Right lobe of liver (tissue), 4 donors: ENCODE measurements at regions not wholly inside any gene's neighbourhood (a gene's known extent, or its start where the extent isn't known, plus 50 kb on each side); places are given as distances from the start of the nearest gene placed in this dataset.

Experiments
- POLR2A ChIP-seq: fragments of 450-650 bp; IDR thresholded peaks from one replicate; pipeline ENCODE4 v1.6.1; 2017; ENCODE audit warnings: antibody characterized with exemption, mild to moderate bottlenecking
- TF ChIP-seq, protein P1 (sequence below), 4 donors: fragments of 200-600 bp in 3 of 4; fragments of 450-650 bp in 1 of 4; IDR thresholded peaks; one replicate each; pipeline versions ENCODE4 v1.5.1 to v1.8.0; 2016 to 2022; ENCODE audit warnings: antibody characterized with exemption in 4 of 4, mild to moderate bottlenecking in 2 of 4
- donor health status: DM: no; HTN: no; CAD: no.
- donor health status: DM: no; HTN: no; CAD: no.
- donor health status: DM: no; HTN: yes; CAD: no.

DNA sequence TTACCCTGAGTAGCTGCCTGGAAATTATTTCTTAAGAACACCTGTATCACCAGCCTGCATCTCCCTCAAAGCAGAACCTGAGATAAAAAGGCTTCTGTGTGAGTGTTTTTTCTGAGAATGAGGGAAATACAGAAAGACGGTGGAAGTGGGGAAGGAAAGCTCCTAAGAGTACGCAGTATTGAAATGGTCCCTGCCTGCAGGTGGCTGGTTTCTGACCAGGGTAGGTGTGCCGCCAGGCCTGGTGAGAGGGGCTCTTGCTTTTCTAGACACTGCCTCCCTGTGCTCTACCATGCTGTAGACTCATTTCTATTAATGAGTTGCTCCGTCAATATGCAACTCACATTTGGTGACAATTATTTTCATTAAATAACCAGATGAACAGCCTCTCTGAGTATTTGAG, 201.7 kb downstream of the MAP2K4 start:
- TF ChIP-seq POLR2A = no peak
- TF ChIP-seq, protein P1, sequence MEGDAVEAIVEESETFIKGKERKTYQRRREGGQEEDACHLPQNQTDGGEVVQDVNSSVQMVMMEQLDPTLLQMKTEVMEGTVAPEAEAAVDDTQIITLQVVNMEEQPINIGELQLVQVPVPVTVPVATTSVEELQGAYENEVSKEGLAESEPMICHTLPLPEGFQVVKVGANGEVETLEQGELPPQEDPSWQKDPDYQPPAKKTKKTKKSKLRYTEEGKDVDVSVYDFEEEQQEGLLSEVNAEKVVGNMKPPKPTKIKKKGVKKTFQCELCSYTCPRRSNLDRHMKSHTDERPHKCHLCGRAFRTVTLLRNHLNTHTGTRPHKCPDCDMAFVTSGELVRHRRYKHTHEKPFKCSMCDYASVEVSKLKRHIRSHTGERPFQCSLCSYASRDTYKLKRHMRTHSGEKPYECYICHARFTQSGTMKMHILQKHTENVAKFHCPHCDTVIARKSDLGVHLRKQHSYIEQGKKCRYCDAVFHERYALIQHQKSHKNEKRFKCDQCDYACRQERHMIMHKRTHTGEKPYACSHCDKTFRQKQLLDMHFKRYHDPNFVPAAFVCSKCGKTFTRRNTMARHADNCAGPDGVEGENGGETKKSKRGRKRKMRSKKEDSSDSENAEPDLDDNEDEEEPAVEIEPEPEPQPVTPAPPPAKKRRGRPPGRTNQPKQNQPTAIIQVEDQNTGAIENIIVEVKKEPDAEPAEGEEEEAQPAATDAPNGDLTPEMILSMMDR (IDR thresholded peaks at IDR 0.05) = no peak
